AG10803 (cell line): ENCODE measurements at regions not wholly inside any gene's neighbourhood (a gene's known extent, or its start where the extent isn't known, plus 50 kb on each side); places are given as distances from the start of the nearest gene placed in this dataset.

Experiments used
- DNase-seq: peaks from one replicate; pipeline ENCODE4 v3.0.0; 2010; ENCODE audit warnings: low read depth
- H3K4me3 ChIP-seq: 2 replicates; pipeline ENCODE4 v1.5.1; 2011; ENCODE audit warnings: mild to moderate bottlenecking, low read length, control low read depth
- TF ChIP-seq, protein P1 (sequence below): conservative IDR thresholded peaks from 2 replicates; pipeline ENCODE4 v1.5.1; 2011; ENCODE audit warnings: mild to moderate bottlenecking, low read length, control low read depth, inconsistent platforms

DNA sequence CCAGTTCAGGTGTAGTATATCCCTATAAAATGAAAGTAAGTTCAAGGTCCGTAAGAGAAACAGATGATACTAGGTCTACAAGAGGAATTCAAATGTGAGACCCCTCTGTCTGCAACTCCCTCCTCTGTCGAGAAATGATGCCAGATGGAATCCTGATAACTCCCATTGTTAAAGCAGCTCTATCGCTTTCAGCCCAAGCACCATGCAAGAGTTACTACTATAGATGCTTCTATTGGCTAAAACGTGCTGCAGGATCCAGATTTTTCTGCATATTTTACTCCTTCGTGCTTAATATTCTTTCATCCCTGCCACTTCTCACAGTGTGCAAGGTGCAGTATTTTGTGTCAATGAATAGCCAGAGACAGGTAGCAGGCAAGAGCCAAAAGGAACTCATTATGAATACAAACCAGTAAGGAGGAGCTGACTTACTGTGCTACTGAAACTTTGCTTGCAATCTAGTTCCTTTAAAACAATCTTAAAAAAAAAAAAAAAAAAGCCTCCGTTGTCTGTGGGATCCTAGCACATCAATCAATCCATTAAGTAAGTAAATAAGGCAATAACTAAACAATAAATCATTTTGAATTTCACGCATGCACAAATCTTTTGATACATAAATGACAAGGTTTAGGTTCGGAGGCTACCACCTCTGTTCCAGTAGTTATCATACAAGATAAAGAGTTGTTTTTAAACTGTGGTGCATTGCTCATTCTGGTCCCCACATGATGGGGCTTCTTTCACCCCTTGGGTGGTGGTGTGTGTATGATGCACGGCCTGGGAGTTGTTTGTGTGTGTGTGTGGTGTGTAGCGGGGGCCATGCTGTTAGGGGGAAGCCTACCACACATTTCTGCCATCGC lies 151.1 kb upstream of the MPDZ start:
- DNase-seq, result no peak

DNA sequence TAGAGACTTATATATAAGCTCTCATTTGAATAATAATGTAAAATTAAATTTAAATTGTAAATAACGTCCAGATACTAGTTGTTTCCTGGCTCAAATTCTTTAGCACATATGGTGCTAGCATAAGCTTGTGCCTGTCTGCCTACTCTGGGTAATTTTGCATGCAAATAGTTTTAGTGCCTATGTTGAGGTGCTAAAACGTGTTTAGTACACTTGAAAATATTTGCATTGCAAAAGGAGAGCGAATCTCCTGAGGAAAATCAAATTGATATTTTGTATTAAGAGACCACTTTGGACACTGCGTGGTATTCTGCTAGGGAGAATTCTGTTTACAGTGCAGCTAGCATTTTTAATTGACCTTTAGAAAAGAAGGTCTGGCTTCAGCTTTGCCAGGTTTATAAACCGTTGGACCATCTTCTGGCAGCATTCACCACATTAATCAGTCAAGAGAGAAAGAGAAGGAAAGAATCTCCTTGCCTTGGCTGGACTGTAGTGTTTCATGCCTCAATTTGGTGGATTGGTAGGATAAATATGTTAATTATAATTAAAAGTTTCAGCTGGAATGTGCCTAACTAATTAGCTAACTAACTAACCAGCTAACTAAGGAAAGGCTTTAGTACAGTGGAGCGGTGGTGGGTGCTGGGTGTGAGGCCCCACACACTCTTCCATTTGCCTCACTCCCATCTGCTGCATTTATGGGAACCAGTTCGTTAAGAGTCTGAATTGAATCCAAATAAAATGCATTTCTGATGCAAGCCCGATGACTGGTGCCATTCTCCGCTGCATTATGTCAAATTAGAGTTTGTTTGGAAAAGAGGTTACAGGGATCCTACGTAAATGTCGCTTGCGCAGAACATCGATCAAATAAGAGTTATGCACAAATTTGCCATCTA lies 150.1 kb upstream of the MPDZ start:
- no peak overlapping the region for H3K4me3 ChIP-seq
- DNase-seq, result no peak
- TF ChIP-seq, protein P1, sequence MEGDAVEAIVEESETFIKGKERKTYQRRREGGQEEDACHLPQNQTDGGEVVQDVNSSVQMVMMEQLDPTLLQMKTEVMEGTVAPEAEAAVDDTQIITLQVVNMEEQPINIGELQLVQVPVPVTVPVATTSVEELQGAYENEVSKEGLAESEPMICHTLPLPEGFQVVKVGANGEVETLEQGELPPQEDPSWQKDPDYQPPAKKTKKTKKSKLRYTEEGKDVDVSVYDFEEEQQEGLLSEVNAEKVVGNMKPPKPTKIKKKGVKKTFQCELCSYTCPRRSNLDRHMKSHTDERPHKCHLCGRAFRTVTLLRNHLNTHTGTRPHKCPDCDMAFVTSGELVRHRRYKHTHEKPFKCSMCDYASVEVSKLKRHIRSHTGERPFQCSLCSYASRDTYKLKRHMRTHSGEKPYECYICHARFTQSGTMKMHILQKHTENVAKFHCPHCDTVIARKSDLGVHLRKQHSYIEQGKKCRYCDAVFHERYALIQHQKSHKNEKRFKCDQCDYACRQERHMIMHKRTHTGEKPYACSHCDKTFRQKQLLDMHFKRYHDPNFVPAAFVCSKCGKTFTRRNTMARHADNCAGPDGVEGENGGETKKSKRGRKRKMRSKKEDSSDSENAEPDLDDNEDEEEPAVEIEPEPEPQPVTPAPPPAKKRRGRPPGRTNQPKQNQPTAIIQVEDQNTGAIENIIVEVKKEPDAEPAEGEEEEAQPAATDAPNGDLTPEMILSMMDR, result no peak

More for the DNA sequence above, 151.1 kb upstream of the MPDZ start:
- TF ChIP-seq, protein P1, result no peak
- no peak overlapping the region for H3K4me3 ChIP-seq

- H3K4me3 ChIP-seq, result no peak overlapping the region
- TF ChIP-seq, protein P1, result no peak
- no peak for DNase-seq
Observed at GRCh38 chr9:13428766-13429165, 149.3 kb upstream of the MPDZ start.

- H3K4me3 ChIP-seq, result no peak overlapping the region
- peak; percentile 42 for DNase-seq
- TF ChIP-seq, protein P1, result peak; percentile 67
Observed at GRCh38 chr9:13427587-13427986, 148.1 kb upstream of the MPDZ start.

- DNase-seq, result no peak
- H3K4me3 ChIP-seq, result no peak overlapping the region
- TF ChIP-seq, protein P1, result no peak
Observed at GRCh38 chr9:13426606-13427005, 147.1 kb upstream of the MPDZ start.

- TF ChIP-seq, protein P1, result no peak
- DNase-seq, result no peak
Observed at GRCh38 chr9:13424872-13425271, 145.4 kb upstream of the MPDZ start.

More at GRCh38 chr9:13424872-13425271, 145.4 kb upstream of the MPDZ start:
- H3K4me3 ChIP-seq, result no peak overlapping the region
